ENCODE measurements at regions not wholly inside any gene's neighbourhood (a gene's known extent, or its start where the extent isn't known, plus 50 kb on each side); places are given as distances from the start of the nearest gene placed in this dataset.
"Not testable (repeated sequence)": the region's sequence is repeated elsewhere in the genome, so short reads cannot be mapped to it uniquely, and the experiment has no call there.

DNA sequence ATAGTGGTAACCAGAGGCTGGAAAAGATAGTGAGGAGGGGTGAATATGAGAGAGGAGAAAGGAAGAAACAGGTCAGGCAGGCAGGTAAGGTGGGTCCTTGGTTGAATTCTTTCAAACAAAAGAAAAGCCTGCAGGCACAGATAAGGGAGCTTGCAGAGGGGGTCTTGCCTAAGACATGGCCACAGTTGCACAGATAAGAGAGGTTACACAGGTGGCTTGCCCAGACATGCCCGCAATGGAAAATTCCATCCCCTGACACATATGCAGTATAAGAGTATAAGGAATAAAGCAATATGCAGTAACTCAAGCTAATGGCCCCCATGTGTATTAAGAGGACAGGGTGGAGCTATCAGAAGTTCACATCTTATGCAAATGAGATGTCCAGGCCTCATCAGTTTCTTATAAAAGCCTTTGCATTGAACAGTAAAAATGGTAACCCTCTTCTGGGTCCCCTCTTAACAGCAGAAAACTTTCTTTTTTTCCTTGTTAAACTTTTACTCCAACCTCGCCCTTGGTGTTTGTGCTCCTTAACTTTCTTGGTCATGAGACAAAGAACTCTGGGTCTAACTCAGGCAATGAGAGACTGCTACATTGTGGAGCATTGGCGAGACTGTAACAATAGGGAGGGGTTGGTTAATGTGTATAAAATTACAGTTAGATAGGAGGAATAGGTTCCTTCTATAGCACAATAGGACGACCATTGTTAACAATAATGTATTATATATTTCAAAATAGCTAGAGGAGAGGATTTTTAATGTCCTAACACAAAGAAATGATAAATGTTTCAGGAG lies 764.6 kb downstream of the TSN start:
- no peak for DNase-seq

- DNase-seq: no peak
Measured at GRCh38 chr2:122523143-122523542, 767.7 kb downstream of the TSN start.

DNA sequence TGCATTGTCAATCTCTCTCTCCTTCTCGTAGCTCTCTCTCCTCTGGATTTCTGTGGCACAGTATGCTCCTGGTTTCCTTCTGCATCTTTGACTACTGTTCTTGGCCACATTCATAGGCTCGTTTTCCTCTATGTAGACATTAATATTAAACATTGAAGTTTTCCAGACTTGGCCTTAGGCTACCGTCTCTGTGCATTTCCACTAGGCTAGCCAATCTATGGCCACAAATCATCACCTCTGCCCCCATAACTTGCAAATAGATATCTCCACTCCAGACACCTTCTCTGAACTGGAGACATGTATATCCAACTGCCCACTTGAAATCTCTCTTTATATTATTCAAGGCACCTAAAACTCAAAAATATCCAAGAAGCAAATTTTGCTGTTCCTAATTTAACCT lies 768.5 kb downstream of the TSN start:
- DNase-seq: no peak

DNA sequence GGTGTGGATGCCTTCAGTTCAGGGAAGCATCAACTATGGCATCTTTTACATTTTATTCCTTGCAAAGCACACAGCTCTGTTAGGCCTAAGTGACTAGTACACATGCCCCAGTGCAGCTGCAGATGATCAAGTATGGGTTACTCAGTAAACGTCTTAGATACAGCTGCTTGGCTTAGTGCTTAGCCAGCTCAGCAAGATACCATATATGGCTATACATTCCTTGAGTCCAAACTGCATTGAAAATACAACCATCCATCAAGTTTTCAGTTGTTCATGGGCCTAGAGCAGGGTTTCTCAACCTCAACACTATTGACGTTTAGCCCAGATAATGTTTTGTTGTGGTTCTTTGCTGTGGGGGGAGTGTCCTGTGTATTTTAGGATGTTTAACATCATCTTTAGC lies 769.9 kb downstream of the TSN start:
- no peak for DNase-seq

GRCh38 chr2:122528061-122528460 lies 772.6 kb downstream of the TSN start:
- no peak for DNase-seq

DNA sequence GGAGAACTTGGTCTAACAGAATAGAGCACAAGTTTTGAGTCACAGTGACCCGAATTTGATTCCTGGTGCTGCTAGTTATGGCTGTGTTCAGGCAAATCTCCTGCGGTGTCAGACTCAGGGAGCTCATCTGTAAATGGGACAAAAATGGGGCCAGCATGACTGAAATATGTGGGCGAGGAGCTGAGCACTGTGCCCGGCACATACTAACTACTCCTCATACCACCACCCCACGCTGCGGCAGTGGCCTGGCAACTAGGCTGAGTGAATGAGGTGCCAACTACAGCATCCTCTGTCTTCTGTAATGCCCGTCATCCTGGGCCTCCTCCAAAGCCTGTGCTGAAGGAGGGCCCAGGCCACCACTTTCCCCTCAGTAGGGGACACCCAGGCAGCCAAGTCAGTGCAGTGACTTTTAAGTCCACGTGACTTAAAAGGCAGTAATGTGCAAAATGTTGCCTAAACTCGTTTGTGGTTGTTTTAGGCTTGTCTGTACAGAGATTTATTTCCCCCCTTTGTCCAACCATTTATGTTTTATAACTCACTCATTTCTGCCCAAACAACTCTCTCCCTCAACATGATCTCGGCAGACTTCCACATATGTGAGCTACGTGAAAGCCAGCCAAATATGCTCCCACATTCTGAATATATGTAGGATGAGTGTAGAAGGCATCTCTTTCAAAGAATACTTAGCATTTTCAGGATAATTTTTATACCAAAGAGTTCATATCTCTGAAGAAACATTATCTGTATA lies 773.7 kb downstream of the TSN start:
- no peak for DNase-seq

GRCh38 chr2:122530814-122531213 lies 775.4 kb downstream of the TSN start:
- no peak for DNase-seq

DNA sequence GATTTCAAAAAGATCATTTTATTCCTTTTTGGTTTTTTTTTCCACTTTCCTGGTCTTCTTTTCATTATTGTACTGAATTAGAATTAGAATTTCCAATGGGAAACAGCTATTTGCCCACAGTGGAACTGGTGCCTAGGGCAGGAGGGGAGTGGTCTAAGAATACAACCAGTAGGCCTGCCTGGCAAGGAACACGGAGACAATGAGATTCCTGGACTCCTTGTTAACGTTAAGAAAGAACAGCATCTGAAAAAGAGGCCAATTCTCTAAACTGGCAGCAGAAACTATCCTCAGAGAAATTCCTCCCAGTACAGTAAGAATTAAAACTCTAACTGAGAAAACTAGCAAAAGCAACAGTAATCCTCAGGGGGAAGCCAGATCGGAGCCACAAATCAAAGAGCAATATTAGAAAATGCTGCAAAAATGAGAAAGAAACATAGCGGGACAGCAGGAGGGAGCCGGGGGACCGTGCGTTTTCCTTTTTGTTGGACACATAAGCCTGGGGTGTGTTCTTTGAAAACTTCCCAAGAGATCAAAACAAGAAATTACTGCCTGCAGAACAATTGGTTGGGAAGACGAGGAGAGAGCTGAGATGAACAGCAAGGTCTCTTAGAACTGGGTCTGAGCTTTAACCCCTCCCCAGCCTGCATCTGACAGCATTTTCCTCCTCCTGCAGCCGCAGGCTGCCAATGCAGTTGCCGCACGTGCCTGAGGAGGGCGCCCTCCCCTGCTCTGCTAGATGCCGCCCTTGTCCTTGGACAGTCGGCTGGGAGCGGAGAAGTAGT lies 776.0 kb downstream of the TSN start:
- DNase-seq: no peak

- DNase-seq: no peak
Measured at GRCh38 chr2:122532072-122532344, 776.6 kb downstream of the TSN start.

- no peak for DNase-seq
Measured at GRCh38 chr2:122532481-122532880, 777.0 kb downstream of the TSN start.

GRCh38 chr2:122535960-122536505 lies 780.6 kb downstream of the TSN start:
- no peak for DNase-seq

GRCh38 chr2:122539311-122539710 lies 783.9 kb downstream of the TSN start:
- DNase-seq: no peak

GRCh38 chr2:122539920-122540319 lies 784.5 kb downstream of the TSN start:
- no peak for DNase-seq

DNA sequence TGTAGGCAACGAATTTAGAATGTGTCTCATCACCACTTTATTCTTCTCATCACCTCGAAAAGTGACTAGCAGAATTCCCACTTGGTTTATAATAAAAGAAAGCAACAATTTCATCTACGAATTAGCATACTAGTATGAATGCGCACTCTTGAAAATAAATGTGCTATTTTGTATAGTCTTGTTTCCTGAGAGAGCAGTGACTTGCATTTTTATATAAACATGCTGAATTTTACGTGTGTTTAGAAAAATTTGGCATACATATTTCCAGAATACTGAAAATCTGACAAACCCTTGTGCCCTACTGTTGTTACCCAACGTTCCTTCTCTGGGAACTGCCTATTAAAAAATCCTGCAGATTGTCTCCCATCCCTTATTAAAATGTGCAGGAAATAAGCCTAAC lies 786.8 kb downstream of the TSN start:
- no peak for DNase-seq

- no peak for DNase-seq
Measured at GRCh38 chr2:122542646-122543045, 787.2 kb downstream of the TSN start.

DNA sequence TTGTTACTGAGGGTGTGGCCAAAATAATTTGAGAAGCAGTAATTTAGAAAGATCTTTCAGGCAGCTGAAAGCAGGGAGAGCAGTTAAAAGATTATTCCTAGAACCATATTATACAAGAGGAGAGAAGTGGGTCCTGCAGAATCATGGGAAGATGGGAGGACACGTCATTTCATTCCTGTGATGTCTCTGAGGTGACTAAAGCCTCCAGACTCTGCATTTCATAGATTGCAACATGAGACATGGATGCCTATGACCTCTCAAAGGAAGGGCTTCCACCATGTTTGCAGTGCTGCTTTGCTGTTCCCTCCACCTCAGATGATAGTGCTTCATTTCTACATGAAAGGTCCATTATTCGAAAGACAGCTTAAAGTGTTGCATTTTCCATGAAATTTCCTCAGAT lies 788.4 kb downstream of the TSN start:
- no peak for DNase-seq

DNA sequence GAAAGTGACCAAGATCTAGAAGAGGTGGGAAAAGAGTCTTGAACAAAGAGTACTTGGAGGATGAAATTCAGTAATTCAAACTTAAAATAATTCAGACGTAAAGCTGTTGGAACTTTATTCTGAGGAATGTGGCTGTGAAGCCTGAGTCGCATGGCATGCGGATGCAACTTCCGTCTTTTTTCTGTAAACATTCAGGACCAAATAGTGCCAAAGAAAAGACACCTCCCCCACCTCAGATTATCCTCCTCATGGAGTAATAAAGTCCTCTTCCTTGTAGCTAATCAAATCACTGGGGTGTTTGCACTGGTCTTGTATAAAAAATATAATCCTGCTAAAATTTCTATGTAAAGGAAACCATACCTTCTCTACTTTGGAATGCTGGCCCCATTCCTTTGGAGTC lies 790.4 kb downstream of the TSN start:
- no peak for DNase-seq

- DNase-seq: no peak
Measured at GRCh38 chr2:122562775-122563174, 807.3 kb downstream of the TSN start.

DNA sequence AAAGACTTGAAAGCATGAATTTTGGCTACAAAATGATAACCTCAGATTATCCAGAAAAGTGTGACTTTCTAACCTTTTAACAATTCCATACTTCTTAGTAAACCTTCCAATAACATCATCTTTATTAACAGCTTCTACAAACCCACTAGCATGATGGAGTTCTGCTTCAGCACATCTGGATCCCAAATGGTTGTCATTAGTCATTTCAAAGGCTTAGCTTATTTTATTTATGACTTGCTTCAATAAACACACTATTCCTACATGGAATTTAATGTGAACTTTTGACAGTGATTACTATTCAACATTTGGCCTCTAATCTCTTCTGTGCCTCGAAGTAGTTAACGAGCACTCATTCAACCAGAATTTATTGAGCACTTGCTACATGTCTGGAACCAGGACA lies 808.3 kb downstream of the TSN start:
- no peak for DNase-seq

DNA sequence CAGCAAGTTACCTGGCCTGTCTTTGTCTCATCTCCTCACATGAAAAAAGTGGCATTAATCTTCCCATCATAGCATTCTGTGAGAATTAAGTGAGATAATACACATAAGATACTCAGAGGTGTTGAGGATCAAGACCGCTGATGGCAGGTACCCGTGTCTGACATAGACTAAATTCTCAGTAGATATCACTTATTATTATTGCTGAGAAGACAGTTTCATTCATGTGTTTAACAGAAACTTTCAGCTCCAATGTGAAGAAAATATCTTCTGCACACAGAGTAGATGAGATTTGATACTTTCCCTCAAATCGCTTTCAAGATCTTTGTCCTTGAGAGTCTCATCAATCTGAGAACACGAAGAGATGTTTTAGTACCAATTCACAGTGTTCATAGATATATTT lies 809.4 kb downstream of the TSN start:
- DNase-seq: no peak

DNA sequence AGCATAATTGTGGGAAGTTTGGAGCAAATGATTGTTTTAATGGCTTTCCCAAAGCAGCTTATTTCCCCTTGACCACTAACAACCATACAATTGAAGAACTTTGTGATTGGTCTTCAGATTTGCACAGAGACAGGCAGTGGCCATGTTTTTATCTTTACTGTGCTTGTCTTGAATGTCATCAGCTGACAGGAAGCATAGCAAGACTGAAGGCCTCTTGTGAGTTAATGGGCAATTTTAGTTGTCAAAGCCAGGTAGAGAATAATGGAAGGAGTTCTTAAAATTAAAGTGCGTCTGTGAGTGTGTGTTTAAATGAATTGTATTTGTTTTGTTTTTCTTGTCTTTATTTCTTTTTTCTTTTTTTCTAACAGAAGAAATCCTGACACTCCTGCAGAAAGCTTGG lies 809.9 kb downstream of the TSN start:
- no peak for DNase-seq

GRCh38 chr2:122570641-122571040 lies 815.2 kb downstream of the TSN start:
- no peak for DNase-seq

DNA sequence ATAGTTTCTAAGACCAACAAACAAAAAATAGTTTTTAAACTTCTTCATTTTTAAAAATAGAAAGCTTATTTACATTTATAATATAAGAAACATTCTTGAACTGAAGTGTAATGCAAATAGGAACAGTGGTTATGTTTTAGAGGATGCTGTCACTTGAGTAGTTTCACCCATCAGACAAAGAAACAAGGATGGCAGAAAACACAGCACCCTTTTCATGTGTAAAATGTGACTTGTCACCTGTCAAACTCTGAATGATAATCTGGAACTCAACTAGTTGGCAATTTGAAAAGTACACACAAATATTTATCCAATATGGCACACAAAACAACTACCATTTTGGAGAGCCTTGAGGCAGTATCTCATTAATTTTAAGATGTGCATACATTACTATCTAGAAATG lies 816.0 kb downstream of the TSN start:
- not testable (repeated sequence) for DNase-seq

- no peak for DNase-seq
Measured at GRCh38 chr2:122575076-122575475, 819.6 kb downstream of the TSN start.

Measured in NCI-H2171 (cell line).